IPS-18a (cell line): ENCODE measurements at regions not wholly inside any gene's neighbourhood (a gene's known extent, or its start where the extent isn't known, plus 50 kb on each side); places are given as distances from the start of the nearest gene placed in this dataset.
"Not testable (repeated sequence)": the region's sequence is repeated elsewhere in the genome, so short reads cannot be mapped to it uniquely, and the experiment has no call there.

ENCODE experiments used
- H3K27ac ChIP-seq: one replicate; pipeline ENCODE4 v1.5.1; 2013; ENCODE audit warnings: low read length
- H3K27me3 ChIP-seq: one replicate; pipeline ENCODE4 v1.6.1; 2013; ENCODE audit warnings: mild to moderate bottlenecking, low read length; ENCODE audit not compliant: control insufficient read depth, insufficient read depth
- H3K36me3 ChIP-seq: one replicate; pipeline ENCODE4 v1.6.1; 2013; ENCODE audit warnings: low read depth, low read length; ENCODE audit not compliant: control insufficient read depth
- H3K4me1 ChIP-seq: one replicate; pipeline ENCODE4 v1.6.1; 2013; ENCODE audit warnings: low read depth, low read length; ENCODE audit not compliant: control insufficient read depth
- H3K4me3 ChIP-seq: one replicate; pipeline ENCODE4 v1.5.1; 2013; ENCODE audit warnings: low read length
- H3K9ac ChIP-seq: one replicate; pipeline ENCODE4 v1.6.1; 2013; ENCODE audit warnings: mild to moderate bottlenecking, low read length, moderate library complexity
- H3K9me3 ChIP-seq: one replicate; pipeline ENCODE4 v1.6.1; 2013; ENCODE audit warnings: low read depth, low read length; ENCODE audit not compliant: control insufficient read depth

DNA sequence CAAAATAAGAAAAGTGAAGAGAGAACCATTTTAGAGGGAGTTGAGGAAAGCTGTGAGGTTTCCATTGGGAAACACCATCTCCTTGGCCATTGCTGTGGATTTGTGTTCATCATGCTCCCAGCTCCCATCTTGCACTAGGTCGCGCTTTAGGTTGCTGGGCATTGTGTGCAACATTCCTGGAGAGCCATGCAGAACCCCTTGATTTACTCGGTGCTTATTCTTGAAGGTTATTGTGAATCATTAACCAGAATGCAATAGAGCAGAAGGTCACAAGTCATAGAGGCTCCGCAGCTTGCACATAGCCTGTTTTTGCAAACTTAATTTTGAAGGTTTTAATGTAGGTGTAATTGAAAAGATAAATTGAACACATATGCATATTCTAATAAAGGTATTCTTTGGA, 239.2 kb upstream of the IL12A start:
- no peaks in the 10 kb centered on the region for H3K4me1 ChIP-seq
- no peaks in the 10 kb centered on the region for H3K9me3 ChIP-seq
- H3K9ac ChIP-seq, result no peak overlapping the region
- H3K27me3 ChIP-seq, result no peaks in the 10 kb centered on the region
- no peaks in the 10 kb centered on the region for H3K36me3 ChIP-seq
- no peak overlapping the region for H3K27ac ChIP-seq
- no peak overlapping the region for H3K4me3 ChIP-seq

DNA sequence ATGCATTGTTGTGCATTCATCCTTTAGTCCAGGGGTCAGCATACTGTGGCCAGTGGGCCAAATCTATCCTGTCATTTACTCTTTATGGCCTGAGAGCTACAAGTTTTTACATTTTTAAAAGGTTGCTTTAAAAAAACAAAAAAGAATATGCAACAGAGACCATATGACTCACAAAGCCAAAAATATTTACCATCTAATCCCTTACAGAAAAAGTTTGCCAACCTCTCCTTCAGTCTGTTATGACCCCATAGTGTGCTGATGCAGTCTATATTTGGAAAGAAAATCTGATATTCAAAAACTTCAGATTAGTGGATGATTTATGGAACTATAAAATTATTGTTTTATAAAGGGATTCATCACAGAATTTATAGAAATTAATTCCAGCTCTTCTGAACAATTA, 237.5 kb upstream of the IL12A start:
- Histone ChIP-seq H3K27ac (no peak overlapping the region), H3K9me3 (no peaks in the 10 kb centered on the region), H3K36me3 (no peaks in the 10 kb centered on the region), H3K9ac (no peak overlapping the region), H3K27me3 (no peaks in the 10 kb centered on the region), H3K4me1 (no peaks in the 10 kb centered on the region), H3K4me3 (no peak overlapping the region)

DNA sequence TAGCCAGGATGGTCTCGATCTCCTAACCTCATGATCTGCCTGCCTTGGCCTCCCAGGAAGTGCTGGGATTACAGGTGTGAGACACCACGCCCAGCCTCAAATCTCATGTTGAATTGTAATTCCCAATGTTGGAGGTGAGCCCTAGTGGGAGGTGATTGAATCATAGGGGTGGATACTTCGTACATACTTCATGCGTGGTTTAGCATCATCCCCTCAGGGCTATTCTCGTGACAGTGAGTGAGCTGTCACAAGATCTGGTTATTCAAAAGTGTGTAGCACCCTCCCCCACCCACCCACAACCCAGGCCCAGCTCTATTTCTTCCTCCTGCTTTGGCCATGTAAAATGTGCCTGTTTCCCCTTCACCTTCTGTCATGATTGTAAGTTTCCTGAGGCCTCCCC, 236.9 kb upstream of the IL12A start:
- no peak overlapping the region for H3K4me3 ChIP-seq
- no peaks in the 10 kb centered on the region for H3K9me3 ChIP-seq
- no peak overlapping the region for H3K27ac ChIP-seq
- no peak overlapping the region for H3K9ac ChIP-seq
- no peaks in the 10 kb centered on the region for H3K27me3 ChIP-seq
- H3K4me1 ChIP-seq, result no peaks in the 10 kb centered on the region
- no peaks in the 10 kb centered on the region for H3K36me3 ChIP-seq

DNA sequence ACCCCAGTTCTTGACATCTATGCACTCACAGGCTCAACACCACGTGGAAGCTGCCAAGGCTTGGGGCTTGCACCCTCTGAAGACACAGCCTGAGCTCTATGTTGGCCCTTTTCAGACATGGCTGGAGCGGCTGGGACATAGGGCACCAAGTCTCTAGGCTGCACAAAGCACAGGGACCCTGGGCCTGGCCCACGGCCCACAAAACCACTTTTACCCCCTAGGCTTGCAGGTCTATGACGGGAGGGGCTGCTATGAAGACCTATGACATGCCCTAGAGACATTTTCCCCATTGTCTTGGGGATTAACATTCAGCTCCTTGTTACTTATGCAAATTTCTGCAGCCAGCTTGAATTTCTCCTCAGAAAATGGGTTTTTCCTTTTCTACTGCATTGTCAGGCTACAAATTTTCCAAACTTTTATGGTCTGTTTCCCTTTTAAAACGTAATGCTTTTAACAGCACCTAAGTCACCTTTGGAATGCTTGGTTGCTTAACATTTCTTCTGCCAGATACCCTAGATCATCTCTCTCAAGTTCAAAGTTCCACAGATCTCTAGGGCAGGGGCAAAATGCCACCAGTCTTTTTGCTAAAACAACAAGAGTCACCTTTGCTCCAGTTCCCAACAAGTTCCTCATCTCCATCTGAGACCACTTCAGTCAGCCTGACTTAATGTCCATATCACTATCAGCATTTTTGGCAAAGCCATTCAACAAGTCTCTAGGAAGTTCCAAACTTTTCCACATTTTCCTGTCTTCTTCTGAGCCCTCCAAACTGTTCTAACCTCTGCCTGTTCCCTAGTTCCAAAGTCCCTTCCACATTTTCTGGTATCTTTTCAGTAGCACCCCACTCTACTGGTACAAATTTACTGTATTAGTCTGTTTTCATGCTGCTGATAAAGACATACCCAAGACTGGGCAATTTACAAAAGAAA, 232.1 kb upstream of the IL12A start:
- H3K4me1 ChIP-seq, result not testable (repeated sequence)

DNA sequence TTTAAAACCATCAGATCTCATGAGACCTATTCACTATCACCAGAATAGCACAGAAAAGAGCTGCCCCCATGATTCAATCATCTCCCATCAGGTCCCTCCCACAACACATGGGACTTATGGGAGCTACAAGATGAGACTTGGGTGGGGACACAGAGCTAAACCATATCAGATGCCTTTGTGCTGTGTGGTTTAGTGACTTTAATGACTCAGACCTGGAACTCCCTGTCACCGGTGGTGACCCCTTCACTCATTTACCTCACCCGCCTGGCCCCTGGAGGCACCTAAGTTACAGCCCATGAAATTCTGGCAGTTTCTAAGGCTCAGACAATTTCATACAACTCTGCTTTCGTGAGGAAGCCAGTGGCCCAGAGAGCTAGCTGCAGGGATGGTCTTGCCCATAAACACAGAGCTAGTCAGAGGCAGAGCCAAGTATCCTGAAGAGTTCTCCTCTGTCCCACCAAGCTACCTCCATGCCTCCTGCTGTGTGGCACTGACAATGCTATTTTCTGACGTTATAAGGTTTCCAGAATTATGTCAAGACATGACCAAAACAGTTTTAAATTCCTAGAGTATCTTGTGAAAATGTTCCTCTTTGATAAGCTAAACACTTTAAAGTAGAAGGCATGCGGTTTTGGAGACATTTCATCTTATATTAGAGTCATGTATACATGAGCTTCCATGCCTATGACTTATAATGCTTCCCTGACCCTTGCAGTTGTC, 231.1 kb upstream of the IL12A start:
- Histone ChIP-seq H3K4me3 (no peak overlapping the region), H3K4me1 (peaks cover 7% of the 10 kb centered on the region), H3K27me3 (peaks cover 6% of the 10 kb centered on the region), H3K36me3 (no peaks in the 10 kb centered on the region), H3K9ac (no peak overlapping the region), H3K27ac (no peak overlapping the region), H3K9me3 (no peaks in the 10 kb centered on the region)

More for the DNA sequence above, 232.1 kb upstream of the IL12A start:
- H3K27me3 ChIP-seq, H3K36me3 ChIP-seq, H3K4me3 ChIP-seq, H3K27ac ChIP-seq, H3K9ac ChIP-seq, H3K9me3 ChIP-seq: not testable (repeated sequence)

DNA sequence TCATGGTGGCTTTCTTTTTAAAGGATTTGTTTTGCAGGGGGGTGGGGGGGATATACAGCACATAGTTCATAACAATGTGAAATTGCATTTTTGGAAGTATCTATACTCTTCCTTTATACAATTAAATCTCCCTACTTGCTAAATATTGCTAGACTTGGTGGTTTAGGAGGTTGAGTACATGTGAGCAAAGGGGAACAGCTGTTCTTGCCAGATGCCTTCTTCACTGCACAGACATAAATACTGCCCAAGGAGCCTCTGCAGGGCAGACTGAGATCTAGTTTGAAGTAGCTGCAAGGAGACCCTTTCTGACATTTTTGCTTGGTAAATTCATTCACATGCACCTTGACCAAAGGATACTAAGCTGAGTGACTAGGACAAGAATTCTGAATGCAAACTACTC, 228.6 kb upstream of the IL12A start:
- no peak overlapping the region for H3K4me3 ChIP-seq
- no peak overlapping the region for H3K9ac ChIP-seq

DNA sequence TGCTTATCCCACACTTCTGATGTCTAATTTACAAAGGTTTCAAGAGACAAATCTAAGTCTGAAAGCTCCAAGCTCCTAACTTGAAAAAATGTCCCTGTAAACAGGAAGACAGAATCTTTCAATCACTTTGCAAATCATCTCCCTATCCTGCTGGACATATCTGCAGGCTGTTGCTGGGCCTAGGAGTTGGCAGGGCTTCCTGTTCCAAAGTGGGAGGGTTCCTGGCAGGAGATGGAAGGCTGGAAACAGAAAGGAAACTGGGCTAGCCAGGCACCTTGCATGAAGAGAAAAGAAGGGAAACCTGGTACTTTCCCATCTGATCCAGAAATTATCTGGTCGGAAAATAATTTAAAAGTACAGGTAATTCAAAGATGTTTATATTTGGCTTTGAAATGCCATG, 227.3 kb upstream of the IL12A start:
- Histone ChIP-seq H3K4me1 (peaks cover 16% of the 10 kb centered on the region), H3K4me3 (no peak overlapping the region), H3K27me3 (peaks cover 15% of the 10 kb centered on the region), H3K36me3 (no peaks in the 10 kb centered on the region), H3K27ac (no peak overlapping the region), H3K9ac (no peak overlapping the region), H3K9me3 (no peaks in the 10 kb centered on the region)

More for the DNA sequence above, 228.6 kb upstream of the IL12A start:
- Histone ChIP-seq H3K27me3 (peaks cover 6% of the 10 kb centered on the region), H3K4me1 (peaks cover 7% of the 10 kb centered on the region), H3K9me3 (no peaks in the 10 kb centered on the region), H3K36me3 (no peaks in the 10 kb centered on the region), H3K27ac (no peak overlapping the region)

DNA sequence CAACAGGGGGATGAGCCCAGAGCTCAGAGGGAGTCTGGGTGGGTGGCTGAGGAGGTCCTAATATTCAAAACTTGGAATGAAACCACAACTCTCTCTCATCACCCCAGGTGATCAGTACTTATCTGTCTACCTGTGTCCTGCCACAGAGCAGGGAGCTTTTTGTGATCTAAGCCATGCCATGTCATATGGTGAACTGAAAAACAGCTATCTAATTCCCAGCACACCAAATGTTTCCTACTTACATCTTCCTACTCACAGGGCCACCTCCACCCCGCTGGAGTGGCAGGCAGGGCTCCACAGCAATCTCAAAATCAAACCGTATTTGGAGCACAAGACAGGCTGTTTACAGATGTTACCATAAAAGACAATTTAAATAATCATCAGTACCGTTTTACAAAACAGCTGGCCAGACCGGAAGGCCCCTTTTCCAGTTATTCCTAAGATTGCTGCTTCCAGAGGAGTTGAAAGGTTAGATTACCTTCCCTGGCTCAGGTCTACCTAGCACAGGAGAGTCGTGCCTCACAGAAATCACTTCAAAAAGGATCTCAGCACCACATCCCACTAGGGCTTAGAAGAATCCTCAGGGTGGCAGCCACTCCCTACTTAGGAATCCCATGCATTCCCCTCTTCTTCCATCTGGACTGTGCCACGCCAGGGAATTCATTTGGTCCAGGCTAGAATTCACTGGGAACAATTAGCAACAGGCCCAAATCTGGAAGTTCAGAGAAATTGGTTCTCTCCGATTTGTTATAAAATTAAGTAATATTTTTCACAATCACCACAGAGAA, 226.6 kb upstream of the IL12A start:
- Histone ChIP-seq H3K4me1 (peaks cover 23% of the 10 kb centered on the region), H3K9ac (no peak overlapping the region), H3K9me3 (no peaks in the 10 kb centered on the region), H3K27ac (no peak overlapping the region), H3K36me3 (no peaks in the 10 kb centered on the region), H3K27me3 (peaks cover 18% of the 10 kb centered on the region), H3K4me3 (peak overlapping the region; percentile 90)

DNA sequence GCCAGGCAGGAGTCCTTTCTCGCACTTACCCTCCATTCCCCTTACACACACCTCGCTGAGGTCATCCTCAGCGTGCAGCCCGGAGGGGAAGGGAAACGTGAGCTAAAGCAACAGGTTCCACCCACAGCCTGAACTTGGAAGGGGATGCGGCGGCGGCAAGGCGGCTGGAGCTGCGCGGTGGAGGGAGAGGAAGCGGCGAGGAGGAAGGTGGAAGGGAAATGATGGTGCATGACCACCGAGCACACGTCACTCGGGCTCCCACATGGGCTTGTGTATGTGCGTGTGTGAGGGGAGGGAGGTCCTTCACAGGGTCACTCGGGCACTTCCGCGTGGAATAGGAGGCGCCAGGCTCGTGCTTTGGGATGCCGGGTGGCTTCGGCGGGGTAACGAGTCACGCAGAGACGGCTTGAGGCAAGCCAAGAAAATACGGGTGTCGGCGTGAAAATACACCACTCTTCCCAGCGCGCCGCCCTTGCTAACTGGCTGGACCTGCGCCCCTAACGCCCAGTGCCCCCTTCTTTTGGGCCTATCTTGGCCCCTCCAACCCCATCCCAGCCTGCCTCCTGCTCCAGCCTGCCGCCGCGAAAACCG, 225.5 kb upstream of the IL12A start:
- no peak overlapping the region for H3K27ac ChIP-seq
- H3K36me3 ChIP-seq, result no peaks in the 10 kb centered on the region
- peak overlapping the region; percentile 69 for H3K9ac ChIP-seq
- peaks cover 23% of the 10 kb centered on the region for H3K4me1 ChIP-seq
- no peaks in the 10 kb centered on the region for H3K9me3 ChIP-seq
- peak overlapping the region; percentile 90 for H3K4me3 ChIP-seq
- peaks cover 18% of the 10 kb centered on the region for H3K27me3 ChIP-seq

DNA sequence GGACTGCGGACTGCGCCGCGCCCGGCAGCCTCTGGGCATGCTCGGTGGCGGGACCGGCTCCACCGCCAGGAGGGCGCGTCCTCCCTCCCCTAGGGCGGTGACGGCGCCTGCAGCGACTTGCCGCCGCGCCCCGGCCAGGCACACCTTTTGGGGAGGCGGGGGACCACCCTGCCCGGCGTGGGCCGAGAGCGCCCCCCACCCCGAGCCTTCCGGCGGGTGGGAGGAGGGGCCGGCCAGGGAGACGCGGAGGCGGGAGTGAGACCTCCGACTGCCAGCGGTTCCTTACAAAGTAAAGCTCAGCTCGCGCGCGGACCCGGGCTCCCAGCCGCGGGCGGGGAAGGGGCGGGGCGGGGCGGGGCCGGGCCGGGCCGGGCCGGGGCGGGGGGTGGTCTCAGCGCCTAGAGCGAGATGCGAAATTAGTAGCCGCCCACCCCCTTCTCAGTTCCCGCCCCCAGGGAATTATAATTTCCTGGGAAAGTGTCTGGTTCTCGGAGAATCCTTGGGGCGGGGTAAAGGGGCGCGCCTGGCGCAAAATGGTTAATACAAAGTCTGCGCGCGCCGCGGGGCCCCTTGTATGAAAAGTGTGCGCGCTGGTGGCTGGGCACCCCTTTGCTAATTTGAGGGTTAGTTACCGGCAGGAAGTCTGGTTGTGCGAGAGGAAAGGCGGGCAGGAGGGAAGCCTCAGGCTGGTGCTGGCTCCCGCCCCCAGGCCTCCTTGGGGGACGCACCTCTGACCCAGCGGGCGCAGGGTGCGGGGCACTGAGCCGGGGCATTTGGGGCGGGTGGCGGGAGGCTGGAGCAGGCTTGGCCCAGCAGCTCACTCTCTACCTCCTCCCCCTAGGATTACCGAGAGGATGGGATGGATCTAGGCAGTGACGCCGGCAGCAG, 224.8 kb upstream of the IL12A start:
- Histone ChIP-seq H3K4me1 (peaks cover 23% of the 10 kb centered on the region), H3K27me3 (peaks cover 18% of the 10 kb centered on the region), H3K9ac (peak overlapping the region; percentile 69), H3K27ac (no peak overlapping the region), H3K4me3 (peak overlapping the region; percentile 90), H3K36me3 (no peaks in the 10 kb centered on the region), H3K9me3 (no peaks in the 10 kb centered on the region)
